Activated T-cell treated with anti-CD3 and anti-CD28 coated beads, Interleukin-2, amount 50 U/mL, for 72 hours (primary cell): ENCODE measurements at regions not wholly inside any gene's neighbourhood (a gene's known extent, or its start where the extent isn't known, plus 50 kb on each side); places are given as distances from the start of the nearest gene placed in this dataset.
"Not testable (repeated sequence)": the region's sequence is repeated elsewhere in the genome, so short reads cannot be mapped to it uniquely, and the experiment has no call there.

Experiments used
- ATAC-seq, 2 donors: fragments of 150-1000 bp; cut with Tn5 transposase; replicated peaks in 1 of 2; 2 replicates each; pipeline ENCODE4 v1.10.0; 2021; ENCODE audit warnings: moderate library complexity in 2 of 2, mild to moderate bottlenecking in 1 of 2
- DNase-seq, 2 donors: peaks; one replicate each; pipeline ENCODE4 v3.0.0; 2021 to 2022; ENCODE audit warnings: mixed read lengths in 1 of 2
- H3K27ac Mint-ChIP-seq: one replicate; pipeline ENCODE4 v1.8.0; 2022; ENCODE audit warnings: mild to moderate bottlenecking, moderate library complexity, mixed read lengths
- H3K27me3 Mint-ChIP-seq: one replicate; pipeline ENCODE4 v1.8.0; 2022; ENCODE audit warnings: low read depth, mixed read lengths
- H3K36me3 Mint-ChIP-seq, 2 donors: one replicate each; pipeline ENCODE4 v1.8.0; 2022; ENCODE audit warnings: mixed read lengths in 2 of 2, mild to moderate bottlenecking in 1 of 2; ENCODE audit not compliant: insufficient read depth in 2 of 2
- H3K4me1 Mint-ChIP-seq: one replicate; pipeline ENCODE4 v1.8.0; 2022; ENCODE audit warnings: low read depth, mixed read lengths
- H3K4me3 Mint-ChIP-seq, 2 donors: one replicate each; pipeline ENCODE4 v1.8.0; 2022; ENCODE audit warnings: mild to moderate bottlenecking in 2 of 2, mixed read lengths in 2 of 2, moderate library complexity in 2 of 2
- H3K9me3 Mint-ChIP-seq, 2 donors: one replicate each; pipeline ENCODE4 v1.8.0; 2022; ENCODE audit warnings: mixed read lengths in 2 of 2

DNA sequence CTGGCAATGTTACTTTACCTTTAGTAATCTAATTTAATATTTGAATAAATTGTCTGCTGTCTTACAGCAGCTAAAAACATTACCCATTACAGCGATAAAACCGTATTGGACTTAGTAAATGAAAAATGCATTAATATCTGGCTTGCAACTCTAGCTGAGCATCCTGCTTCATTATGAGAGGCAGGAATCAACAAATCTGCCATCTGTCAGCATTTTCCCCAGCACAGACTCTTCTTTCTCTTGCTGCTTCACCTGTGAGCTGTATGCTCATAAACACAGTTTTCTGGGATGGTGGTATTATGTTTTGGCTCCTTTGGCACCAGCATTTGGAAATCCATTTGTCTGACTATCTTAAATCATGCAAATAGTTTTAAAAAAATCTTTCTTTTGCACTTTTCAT, 487.1 kb downstream of the KCNT2 start:
- H3K9me3 Mint-ChIP-seq = no peaks in the 10 kb centered on the region
- no peaks in the 10 kb centered on the region for H3K36me3 Mint-ChIP-seq
- ATAC-seq = no peak
- no peak for DNase-seq
- no peak overlapping the region for H3K27ac Mint-ChIP-seq
- H3K27me3 Mint-ChIP-seq = no peaks in the 10 kb centered on the region
- H3K4me1 Mint-ChIP-seq = no peaks in the 10 kb centered on the region
- H3K4me3 Mint-ChIP-seq = no peak overlapping the region

DNA sequence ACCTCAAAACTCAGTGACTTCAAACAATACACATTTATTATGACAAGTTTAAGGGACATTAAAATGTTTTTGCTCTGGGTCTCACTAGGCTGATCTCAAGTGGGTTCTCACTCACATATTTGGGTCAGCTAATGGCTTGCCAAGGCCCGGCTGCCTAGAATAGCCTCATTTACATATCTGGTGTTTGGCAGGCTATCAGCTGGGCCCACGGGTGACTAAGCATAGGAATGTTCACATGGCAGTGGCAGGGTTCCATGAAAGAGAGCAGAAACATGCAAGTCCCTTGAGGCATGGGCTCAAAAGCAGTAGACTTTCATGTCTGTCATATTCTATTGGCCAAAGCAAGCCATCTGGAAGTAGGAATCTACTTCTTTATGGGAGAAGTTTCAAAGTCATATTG, 492.6 kb downstream of the KCNT2 start:
- no peak overlapping the region for H3K4me3 Mint-ChIP-seq
- no peak overlapping the region for H3K27ac Mint-ChIP-seq
- no peak for DNase-seq
- H3K9me3 Mint-ChIP-seq = peaks cover 0 to 2% of the 10 kb centered on the region in 2 donors
- no peak for ATAC-seq
- no peaks in the 10 kb centered on the region for H3K4me1 Mint-ChIP-seq
- H3K36me3 Mint-ChIP-seq = no peaks in the 10 kb centered on the region
- H3K27me3 Mint-ChIP-seq = no peaks in the 10 kb centered on the region

DNA sequence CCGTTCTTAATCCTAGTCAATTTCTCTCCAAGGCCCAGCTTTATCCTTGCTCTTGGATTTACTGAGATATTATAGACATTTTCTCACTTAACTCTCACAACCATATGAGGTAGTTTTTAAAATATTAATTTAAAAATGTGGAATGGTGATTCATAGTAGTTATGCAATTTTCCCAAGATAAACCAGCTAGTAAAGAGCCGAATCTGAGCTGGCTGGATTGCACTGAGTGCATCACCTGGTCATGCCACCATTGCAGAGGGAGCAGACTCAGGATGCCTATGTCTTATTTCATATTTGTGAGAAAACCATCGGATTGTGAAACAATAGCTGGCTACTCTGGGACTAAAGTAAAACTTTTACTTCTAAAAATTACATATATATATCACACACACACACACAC, 494.0 kb downstream of the KCNT2 start:
- Mint-ChIP-seq H3K36me3 (no peaks in the 10 kb centered on the region), H3K27me3 (no peaks in the 10 kb centered on the region)
- ATAC-seq = no peak

DNA sequence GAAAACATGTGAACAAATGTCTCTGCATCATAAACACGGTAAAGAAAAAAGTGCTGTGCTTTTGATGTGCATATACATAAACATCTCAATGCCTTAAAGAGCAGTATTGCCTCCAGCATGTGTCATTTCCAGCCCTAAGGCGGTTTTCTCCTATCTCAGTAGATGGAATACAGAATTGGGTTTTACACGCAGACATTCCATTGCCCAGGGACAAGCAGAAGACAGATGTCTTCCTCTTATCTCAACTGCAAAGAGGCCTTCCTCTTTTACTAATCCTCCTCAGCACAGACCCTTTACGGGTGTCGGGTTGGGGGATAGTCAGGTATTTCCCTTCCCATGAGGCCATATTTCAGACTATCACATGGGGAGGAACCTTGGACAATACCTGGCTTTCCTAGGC, 499.2 kb downstream of the KCNT2 start:
- not testable (repeated sequence) for H3K27me3 Mint-ChIP-seq, H3K4me3 Mint-ChIP-seq, DNase-seq, H3K27ac Mint-ChIP-seq, H3K4me1 Mint-ChIP-seq, ATAC-seq, H3K36me3 Mint-ChIP-seq
- peaks cover 0 to 10% of the 10 kb centered on the region in 2 donors for H3K9me3 Mint-ChIP-seq

More for the DNA sequence above, 494.0 kb downstream of the KCNT2 start:
- DNase-seq = no peak
- Mint-ChIP-seq H3K9me3 (peaks cover 0 to 2% of the 10 kb centered on the region in 2 donors), H3K27ac (no peak overlapping the region), H3K4me3 (no peak overlapping the region), H3K4me1 (no peaks in the 10 kb centered on the region)

DNA sequence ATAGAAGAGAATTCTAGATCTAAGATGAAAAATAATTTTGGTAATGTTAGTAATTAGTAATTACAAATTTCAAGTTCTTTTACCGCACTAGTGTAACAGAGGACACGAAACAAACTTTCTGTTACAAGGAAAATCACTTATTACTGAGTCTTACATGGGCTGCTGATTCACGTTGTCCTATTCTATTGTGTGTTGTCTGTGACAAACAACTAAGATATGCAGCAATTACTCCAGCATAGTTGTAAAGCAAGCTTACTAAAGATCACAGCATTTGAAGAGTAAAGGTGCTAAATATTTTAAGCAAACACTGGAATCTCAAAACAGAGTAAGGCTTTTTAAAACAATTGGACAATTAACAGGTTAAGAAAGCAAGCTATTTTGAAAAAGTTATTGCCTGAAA, 502.3 kb downstream of the KCNT2 start:
- DNase-seq = no peak

DNA sequence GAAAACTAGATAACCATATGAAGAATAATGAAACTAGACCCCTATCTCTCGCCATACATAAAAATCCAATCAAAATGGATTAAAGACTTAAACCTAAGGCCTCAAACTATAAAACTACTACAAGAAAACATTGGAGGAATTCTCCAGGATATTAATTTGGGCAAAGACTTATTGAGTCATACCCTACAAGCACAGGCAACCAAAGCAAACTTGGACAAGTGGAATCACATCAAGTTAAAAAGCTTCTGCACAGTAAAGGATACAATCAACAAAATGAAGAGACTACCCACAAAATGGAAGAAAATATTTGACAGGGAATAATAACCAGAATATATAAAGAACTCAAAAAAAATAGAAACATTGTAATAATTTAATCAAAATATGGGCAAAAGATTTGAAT, 505.4 kb downstream of the KCNT2 start:
- H3K27ac Mint-ChIP-seq = no peak overlapping the region
- H3K4me1 Mint-ChIP-seq = no peaks in the 10 kb centered on the region
- peaks cover 10 to 14% of the 10 kb centered on the region in 2 donors for H3K9me3 Mint-ChIP-seq
- DNase-seq (no peak), ATAC-seq (no peak)
- H3K4me3 Mint-ChIP-seq = no peak overlapping the region
- no peaks in the 10 kb centered on the region for H3K27me3 Mint-ChIP-seq
- peaks cover 2% of the 10 kb centered on the region in 2 donors for H3K36me3 Mint-ChIP-seq

More for the DNA sequence above, 502.3 kb downstream of the KCNT2 start:
- H3K36me3 Mint-ChIP-seq = peaks cover 0 to under 1% of the 10 kb centered on the region in 2 donors
- H3K27ac Mint-ChIP-seq = no peak overlapping the region
- peaks cover 10 to 14% of the 10 kb centered on the region in 2 donors for H3K9me3 Mint-ChIP-seq
- no peaks in the 10 kb centered on the region for H3K27me3 Mint-ChIP-seq
- H3K4me3 Mint-ChIP-seq = no peak overlapping the region
- H3K4me1 Mint-ChIP-seq = no peaks in the 10 kb centered on the region
- no peak for ATAC-seq

DNA sequence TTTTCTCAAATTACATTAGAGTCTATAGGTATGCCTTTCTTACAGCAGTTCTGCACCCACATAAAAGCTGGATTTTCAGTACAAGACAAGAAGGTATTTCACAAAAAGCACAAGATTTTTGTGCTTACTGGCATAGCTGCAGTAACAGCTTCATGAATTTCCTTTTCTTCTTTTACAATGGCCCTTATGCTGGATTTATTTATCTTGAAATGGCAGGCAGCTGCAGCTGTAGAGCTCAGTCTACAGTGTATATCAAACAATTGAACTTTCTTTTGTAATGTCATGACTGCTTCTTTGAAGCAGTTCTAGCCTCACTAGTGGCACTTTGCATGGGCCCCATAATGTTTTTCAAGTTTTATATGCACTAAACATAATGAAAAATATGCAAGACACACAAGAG, 510.2 kb downstream of the KCNT2 start:
- DNase-seq (no peak), ATAC-seq (no peak)
- H3K4me1 Mint-ChIP-seq = no peaks in the 10 kb centered on the region
- H3K27ac Mint-ChIP-seq = no peak overlapping the region
- no peak overlapping the region for H3K4me3 Mint-ChIP-seq
- H3K27me3 Mint-ChIP-seq = no peaks in the 10 kb centered on the region
- H3K9me3 Mint-ChIP-seq = peaks cover 3 to 7% of the 10 kb centered on the region in 2 donors
- H3K36me3 Mint-ChIP-seq = peaks cover 2% of the 10 kb centered on the region in 2 donors

DNA sequence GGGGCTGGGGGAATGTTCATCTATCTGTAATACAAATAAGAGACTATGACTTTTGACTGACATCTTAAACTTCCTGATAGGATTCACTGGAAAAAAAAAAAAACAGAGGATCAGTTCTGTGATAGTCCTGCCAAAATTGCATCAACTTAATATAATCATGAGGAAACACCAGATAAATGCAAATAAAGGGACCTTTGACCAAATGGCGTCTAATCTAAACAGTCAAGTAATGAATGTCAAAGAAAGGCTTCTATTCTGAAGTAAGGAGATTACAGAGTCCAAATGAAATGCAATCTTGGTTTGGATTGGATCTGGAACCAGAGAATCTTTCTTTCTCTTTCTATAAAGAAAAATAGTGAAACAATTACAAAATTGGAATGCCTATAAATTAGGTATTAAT, 513.4 kb downstream of the KCNT2 start:
- no peaks in the 10 kb centered on the region for H3K27me3 Mint-ChIP-seq
- no peaks in the 10 kb centered on the region for H3K36me3 Mint-ChIP-seq
- DNase-seq (no peak), ATAC-seq (no peak)
- no peak overlapping the region for H3K27ac Mint-ChIP-seq
- no peak overlapping the region for H3K4me3 Mint-ChIP-seq
- no peaks in the 10 kb centered on the region for H3K4me1 Mint-ChIP-seq
- H3K9me3 Mint-ChIP-seq = no peaks in the 10 kb centered on the region

DNA sequence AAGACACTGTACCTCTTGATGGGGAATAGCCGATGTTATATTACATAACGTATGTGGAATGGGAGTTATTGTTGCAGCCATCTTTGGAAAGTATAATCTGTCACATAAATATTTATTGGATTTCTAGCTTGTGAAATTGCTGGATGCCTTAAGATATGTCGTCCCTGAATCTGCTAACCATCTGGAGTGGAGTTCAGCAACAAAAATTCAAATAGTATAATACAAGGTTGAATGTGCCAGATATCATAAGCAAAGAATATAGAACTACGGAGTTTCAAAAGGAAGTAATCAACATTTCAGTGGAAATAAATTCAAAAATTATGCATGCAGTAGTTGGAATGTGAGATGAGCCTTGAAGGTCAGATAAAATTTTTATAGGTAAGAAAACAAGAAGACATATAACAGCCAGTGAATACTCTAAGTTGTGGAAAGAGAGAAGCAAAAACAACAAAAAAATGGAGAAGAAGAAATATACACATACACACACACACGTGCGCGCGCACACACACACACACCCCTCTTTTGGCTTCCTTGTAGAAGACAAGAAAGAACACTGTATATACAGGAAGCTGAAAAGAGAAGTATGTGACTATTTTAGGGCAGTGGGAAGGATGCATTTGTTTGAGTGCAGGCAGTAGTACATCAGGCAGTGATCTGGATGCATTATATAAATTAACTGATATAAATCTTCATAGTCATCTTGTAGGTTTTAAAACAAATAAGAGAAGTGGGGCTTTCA, 516.7 kb downstream of the KCNT2 start:
- no peak overlapping the region for H3K4me3 Mint-ChIP-seq
- DNase-seq = no peak
- H3K36me3 Mint-ChIP-seq = no peaks in the 10 kb centered on the region
- ATAC-seq = no peak
- H3K27ac Mint-ChIP-seq = no peak overlapping the region
- no peaks in the 10 kb centered on the region for H3K4me1 Mint-ChIP-seq
- H3K27me3 Mint-ChIP-seq = no peaks in the 10 kb centered on the region
- H3K9me3 Mint-ChIP-seq = no peaks in the 10 kb centered on the region

DNA sequence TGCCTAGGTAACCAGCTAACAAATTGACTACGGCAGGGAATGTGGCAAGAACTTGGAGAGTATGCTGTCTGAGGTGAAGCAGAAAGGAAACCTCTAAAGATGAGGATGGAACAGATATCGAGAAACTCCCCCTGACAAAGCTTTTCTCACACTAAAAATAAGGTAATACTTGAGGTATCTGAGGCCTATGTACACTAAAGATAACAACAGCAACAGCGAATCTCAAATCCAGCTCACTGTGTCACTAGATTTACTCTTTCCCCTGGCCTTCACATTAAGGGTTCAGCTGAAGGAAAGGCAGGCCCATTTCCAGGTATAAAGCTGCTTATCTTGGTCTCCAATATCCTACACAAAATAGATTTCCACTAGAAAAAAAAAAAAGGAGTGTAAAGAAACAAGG, 518.0 kb downstream of the KCNT2 start:
- H3K27me3 Mint-ChIP-seq = no peaks in the 10 kb centered on the region
- H3K4me1 Mint-ChIP-seq = no peaks in the 10 kb centered on the region
- DNase-seq (no peak), ATAC-seq (no peak)
- H3K4me3 Mint-ChIP-seq = no peak overlapping the region
- no peaks in the 10 kb centered on the region for H3K36me3 Mint-ChIP-seq
- no peaks in the 10 kb centered on the region for H3K9me3 Mint-ChIP-seq
- no peak overlapping the region for H3K27ac Mint-ChIP-seq

DNA sequence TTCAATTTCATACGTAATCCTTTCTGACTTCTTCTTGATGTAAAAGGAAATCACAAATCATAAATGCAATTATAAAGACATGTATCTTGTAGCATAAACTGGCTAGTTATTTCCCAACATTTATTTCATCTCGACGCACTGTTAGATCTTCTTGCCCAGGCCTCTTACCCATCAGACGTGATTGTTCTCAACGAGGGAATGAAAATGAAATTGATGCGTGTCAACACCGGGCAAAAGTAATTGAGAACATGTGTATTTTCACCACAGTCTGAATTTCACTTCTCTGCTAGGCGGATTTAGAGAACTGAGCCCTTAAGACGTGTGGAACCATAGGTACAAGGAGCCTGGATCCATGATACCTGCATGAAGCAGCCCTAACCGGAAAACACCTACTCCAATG, 519.7 kb downstream of the KCNT2 start:
- H3K36me3 Mint-ChIP-seq = no peaks in the 10 kb centered on the region
- no peak overlapping the region for H3K4me3 Mint-ChIP-seq
- no peak overlapping the region for H3K27ac Mint-ChIP-seq
- DNase-seq (no peak), ATAC-seq (no peak)
- H3K9me3 Mint-ChIP-seq = no peaks in the 10 kb centered on the region
- H3K27me3 Mint-ChIP-seq = no peaks in the 10 kb centered on the region
- no peaks in the 10 kb centered on the region for H3K4me1 Mint-ChIP-seq

DNA sequence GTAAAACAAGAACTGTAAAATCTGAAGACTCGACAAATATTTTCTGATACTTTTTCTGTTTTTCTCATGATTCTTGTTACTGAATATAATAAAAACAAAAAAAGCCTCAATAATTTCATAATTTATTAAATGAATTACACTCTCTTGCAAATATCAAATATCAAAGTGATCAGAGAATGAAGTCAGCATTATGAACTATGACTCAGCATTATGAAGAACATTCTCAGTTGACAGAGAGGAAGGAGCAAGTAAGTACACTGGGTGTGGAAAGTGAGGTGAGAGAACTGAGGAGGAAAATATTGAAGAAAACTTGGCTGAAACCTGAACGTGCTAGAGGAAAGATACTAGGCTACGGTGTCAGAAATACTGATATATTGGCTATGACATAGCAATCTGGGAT, 529.5 kb downstream of the KCNT2 start:
- Mint-ChIP-seq H3K27ac (no peak overlapping the region), H3K4me1 (no peaks in the 10 kb centered on the region), H3K9me3 (peaks cover 1 to 4% of the 10 kb centered on the region in 2 donors), H3K27me3 (no peaks in the 10 kb centered on the region), H3K4me3 (no peak overlapping the region), H3K36me3 (no peaks in the 10 kb centered on the region)
- ATAC-seq (no peak), DNase-seq (no peak)

DNA sequence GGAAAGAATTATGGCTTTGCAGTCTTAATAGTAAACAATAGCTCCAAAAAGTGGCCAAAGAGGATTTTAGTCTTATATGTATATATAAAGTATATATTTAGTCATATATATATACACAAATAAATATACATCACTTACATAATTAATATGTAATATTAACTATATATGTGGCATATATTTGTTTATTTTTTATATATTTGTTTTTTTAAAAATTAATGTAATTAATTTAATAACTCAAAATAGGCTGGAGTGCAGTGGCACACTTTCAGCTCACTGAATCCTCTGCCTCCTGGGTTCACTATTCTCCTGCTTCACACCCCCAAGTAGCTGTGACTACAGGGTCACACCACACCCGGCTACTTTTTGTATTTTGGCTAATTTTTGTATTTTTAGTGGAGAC, 532.6 kb downstream of the KCNT2 start:
- no peak overlapping the region for H3K4me3 Mint-ChIP-seq

DNA sequence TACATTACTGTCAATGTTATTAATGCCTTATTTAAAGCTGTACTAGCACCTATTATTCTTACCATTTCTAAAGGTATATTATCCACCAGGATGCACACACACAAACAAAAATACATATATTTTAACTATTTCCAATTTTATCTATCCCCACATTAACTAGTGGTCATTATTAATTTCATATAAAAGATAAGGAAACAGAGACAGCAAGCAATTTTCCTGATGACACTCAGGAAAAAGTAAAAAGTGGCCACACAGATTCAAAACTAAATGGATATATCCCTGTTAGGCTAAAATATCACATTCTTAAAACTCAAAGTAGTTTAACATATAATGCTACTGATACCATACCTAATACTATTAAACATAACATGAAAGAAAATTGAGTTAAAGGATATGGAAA, 534.1 kb downstream of the KCNT2 start:
- no peak overlapping the region for H3K4me3 Mint-ChIP-seq
- H3K4me1 Mint-ChIP-seq = no peaks in the 10 kb centered on the region
- H3K36me3 Mint-ChIP-seq = peaks cover 0 to 1% of the 10 kb centered on the region in 2 donors
- ATAC-seq = no peak
- peaks cover 3 to 5% of the 10 kb centered on the region in 2 donors for H3K9me3 Mint-ChIP-seq
- no peak overlapping the region for H3K27ac Mint-ChIP-seq
- H3K27me3 Mint-ChIP-seq = no peaks in the 10 kb centered on the region
- no peak for DNase-seq

More for the DNA sequence above, 532.6 kb downstream of the KCNT2 start:
- no peaks in the 10 kb centered on the region for H3K27me3 Mint-ChIP-seq
- peaks cover 3 to 5% of the 10 kb centered on the region in 2 donors for H3K9me3 Mint-ChIP-seq
- no peak for ATAC-seq
- peaks cover 0 to 1% of the 10 kb centered on the region in 2 donors for H3K36me3 Mint-ChIP-seq
- no peak for DNase-seq
- no peaks in the 10 kb centered on the region for H3K4me1 Mint-ChIP-seq
- H3K27ac Mint-ChIP-seq = no peak overlapping the region
